ENCODE measurements at regions not wholly inside any gene's neighbourhood (a gene's known extent, or its start where the extent isn't known, plus 50 kb on each side); places are given as distances from the start of the nearest gene placed in this dataset.

DNA sequence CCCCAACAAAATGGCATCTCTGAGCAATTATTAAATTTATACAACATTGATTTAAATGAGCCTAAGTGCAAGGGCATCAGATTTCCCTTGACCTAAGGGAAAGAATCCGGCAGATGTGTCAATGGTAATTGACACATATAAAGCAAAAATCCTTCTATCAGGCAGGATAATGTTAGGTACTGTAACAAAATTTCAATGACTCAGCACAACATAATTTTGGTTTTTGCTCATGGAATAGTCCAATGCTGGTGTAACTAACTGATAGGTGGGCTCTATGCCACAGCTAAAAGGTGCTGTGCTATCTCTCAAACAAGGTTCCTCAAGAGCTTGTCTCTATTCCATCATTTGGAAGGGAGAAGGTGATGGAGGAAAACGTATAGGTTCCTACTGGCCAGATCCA, 68.3 kb upstream of the MEIS1 start:
- TF ChIP-seq, protein P1, sequence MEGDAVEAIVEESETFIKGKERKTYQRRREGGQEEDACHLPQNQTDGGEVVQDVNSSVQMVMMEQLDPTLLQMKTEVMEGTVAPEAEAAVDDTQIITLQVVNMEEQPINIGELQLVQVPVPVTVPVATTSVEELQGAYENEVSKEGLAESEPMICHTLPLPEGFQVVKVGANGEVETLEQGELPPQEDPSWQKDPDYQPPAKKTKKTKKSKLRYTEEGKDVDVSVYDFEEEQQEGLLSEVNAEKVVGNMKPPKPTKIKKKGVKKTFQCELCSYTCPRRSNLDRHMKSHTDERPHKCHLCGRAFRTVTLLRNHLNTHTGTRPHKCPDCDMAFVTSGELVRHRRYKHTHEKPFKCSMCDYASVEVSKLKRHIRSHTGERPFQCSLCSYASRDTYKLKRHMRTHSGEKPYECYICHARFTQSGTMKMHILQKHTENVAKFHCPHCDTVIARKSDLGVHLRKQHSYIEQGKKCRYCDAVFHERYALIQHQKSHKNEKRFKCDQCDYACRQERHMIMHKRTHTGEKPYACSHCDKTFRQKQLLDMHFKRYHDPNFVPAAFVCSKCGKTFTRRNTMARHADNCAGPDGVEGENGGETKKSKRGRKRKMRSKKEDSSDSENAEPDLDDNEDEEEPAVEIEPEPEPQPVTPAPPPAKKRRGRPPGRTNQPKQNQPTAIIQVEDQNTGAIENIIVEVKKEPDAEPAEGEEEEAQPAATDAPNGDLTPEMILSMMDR (IDR thresholded peaks at IDR 0.05): no peak
- TF ChIP-seq POLR2A (IDR thresholded peaks at IDR 0.05): no peak

Measured in suprapubic skin (tissue), 3 donors.